Keratinocyte (primary cell): ENCODE measurements at regions not wholly inside any gene's neighbourhood (a gene's known extent, or its start where the extent isn't known, plus 50 kb on each side); places are given as distances from the start of the nearest gene placed in this dataset.

ENCODE experiments used
- EZH2 ChIP-seq: IDR thresholded peaks from one replicate; pipeline ENCODE4 v1.6.1; 2012; ENCODE audit warnings: inconsistent platforms, mild to moderate bottlenecking, low read length, moderate library complexity
- TF ChIP-seq, protein P1 (sequence below), 3 experiments: IDR thresholded peaks in 1 of 3; conservative IDR thresholded peaks in 1 of 3; optimal IDR thresholded peaks in 1 of 3; 2 replicates in 2 of 3; 3 replicates in 1 of 3; pipeline versions ENCODE3 to v1.5.1; 2011; ENCODE audit warnings: low read length in 3 of 3, mild to moderate bottlenecking in 3 of 3, moderate library complexity in 2 of 3, control low read depth in 1 of 3, inconsistent platforms in 1 of 3; ENCODE audit not compliant: insufficient read depth in 2 of 3; ENCODE audit errors: extremely low read depth in 1 of 3

DNA sequence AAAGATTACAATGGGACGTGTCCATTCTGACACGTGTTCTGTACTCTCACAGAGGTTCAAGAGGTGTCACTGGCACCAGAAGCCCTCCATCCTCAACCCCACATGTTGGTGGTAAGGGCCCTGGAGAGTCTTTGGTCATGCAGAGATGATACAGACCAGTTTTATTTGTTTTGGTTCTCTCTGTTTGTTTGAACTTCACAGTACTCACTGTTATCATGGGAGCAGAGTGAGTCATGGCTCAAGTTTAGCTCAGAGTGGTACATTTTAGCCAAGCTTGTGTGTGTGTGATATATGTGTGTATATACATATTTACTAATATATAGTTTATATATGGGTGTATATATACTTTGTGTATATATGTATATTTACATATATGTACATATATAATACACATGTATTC, 935.6 kb downstream of the GRID1 start:
- TF ChIP-seq, protein P1, sequence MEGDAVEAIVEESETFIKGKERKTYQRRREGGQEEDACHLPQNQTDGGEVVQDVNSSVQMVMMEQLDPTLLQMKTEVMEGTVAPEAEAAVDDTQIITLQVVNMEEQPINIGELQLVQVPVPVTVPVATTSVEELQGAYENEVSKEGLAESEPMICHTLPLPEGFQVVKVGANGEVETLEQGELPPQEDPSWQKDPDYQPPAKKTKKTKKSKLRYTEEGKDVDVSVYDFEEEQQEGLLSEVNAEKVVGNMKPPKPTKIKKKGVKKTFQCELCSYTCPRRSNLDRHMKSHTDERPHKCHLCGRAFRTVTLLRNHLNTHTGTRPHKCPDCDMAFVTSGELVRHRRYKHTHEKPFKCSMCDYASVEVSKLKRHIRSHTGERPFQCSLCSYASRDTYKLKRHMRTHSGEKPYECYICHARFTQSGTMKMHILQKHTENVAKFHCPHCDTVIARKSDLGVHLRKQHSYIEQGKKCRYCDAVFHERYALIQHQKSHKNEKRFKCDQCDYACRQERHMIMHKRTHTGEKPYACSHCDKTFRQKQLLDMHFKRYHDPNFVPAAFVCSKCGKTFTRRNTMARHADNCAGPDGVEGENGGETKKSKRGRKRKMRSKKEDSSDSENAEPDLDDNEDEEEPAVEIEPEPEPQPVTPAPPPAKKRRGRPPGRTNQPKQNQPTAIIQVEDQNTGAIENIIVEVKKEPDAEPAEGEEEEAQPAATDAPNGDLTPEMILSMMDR (optimal IDR thresholded peaks at IDR 0.05 in 1 of 3, IDR thresholded peaks at IDR 0.05 in 1 of 3, conservative IDR thresholded peaks at IDR 0.05 in 1 of 3; ENCODE audit: extremely low read depth in 1 of 3, insufficient read depth in 2 of 3, low read length in 3 of 3) = no peak
- TF ChIP-seq EZH2 = no peak
